MM.1S (cell line): ENCODE measurements at regions not wholly inside any gene's neighbourhood (a gene's known extent, or its start where the extent isn't known, plus 50 kb on each side); places are given as distances from the start of the nearest gene placed in this dataset.

ENCODE experiments used
- EZH2 ChIP-seq: fragments of 300-600 bp; sonication (generic); optimal IDR thresholded peaks from 2 replicates; pipeline ENCODE3; 2017; ENCODE audit warnings: low read depth, mild to moderate bottlenecking, antibody characterized with exemption, low read length, mixed read lengths
- EZH2phosphoT487 ChIP-seq: fragments of 300-600 bp; sonication (generic); IDR thresholded peaks from 2 replicates; pipeline ENCODE4 v1.6.1; 2018; ENCODE audit warnings: antibody characterized with exemption, low read length
- TF ChIP-seq, protein P1 (sequence below): fragments of 300-600 bp; sonication (generic); IDR thresholded peaks from 2 replicates; pipeline ENCODE4 v1.5.1; 2016; ENCODE audit warnings: antibody characterized with exemption, low read length, mixed read lengths

DNA sequence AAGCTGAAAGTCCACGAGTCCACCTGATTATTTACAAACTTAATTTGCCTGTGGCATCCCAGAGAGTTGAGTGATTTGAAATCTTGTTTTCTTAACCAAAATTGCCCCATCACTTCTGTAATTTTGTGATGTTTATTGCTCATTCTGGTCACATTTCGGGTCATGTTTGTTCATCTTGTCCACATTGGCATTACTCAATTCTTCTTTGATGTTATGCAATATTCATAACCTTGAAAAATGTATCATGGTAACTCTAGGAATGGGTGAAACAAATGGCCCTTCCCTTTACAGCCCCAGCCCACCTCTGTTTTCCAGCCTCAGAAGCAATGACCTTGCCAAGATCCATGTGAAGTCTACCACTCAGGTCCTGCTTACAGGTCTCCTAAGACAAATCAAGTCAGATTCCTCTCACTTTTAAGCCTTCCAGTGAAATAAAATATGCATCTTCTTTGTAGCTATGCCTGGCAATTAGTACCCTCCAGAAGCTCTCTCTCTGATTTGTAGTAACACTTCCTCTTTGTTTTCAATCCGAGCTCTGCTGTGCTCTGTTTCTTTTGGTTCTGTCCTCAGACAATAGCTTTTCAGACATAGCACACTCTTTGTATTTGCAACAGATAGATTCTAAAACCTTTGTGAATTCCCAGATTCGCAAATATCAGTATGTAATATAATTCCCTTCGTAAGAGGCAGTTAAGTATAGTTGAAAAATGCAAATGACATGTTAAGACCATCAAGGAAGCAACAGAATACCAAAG is 330.3 kb upstream of the IRX1 start:
- TF ChIP-seq, protein P1, sequence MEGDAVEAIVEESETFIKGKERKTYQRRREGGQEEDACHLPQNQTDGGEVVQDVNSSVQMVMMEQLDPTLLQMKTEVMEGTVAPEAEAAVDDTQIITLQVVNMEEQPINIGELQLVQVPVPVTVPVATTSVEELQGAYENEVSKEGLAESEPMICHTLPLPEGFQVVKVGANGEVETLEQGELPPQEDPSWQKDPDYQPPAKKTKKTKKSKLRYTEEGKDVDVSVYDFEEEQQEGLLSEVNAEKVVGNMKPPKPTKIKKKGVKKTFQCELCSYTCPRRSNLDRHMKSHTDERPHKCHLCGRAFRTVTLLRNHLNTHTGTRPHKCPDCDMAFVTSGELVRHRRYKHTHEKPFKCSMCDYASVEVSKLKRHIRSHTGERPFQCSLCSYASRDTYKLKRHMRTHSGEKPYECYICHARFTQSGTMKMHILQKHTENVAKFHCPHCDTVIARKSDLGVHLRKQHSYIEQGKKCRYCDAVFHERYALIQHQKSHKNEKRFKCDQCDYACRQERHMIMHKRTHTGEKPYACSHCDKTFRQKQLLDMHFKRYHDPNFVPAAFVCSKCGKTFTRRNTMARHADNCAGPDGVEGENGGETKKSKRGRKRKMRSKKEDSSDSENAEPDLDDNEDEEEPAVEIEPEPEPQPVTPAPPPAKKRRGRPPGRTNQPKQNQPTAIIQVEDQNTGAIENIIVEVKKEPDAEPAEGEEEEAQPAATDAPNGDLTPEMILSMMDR: no peak
- TF ChIP-seq EZH2phosphoT487 (no peak), EZH2 (no peak)
